Esophagus squamous epithelium (tissue), 4 donors: ENCODE measurements at regions not wholly inside any gene's neighbourhood (a gene's known extent, or its start where the extent isn't known, plus 50 kb on each side); places are given as distances from the start of the nearest gene placed in this dataset.

Experiments
- POLR2A ChIP-seq, 4 donors: fragments of 450-650 bp; IDR thresholded peaks; one replicate each; pipeline ENCODE4 v1.6.1; 2017; ENCODE audit warnings: antibody characterized with exemption in 4 of 4, mild to moderate bottlenecking in 4 of 4, moderate library complexity in 3 of 4
- TF ChIP-seq, protein P1 (sequence below), 6 experiments: fragments of 450-650 bp in 4 of 6; fragments of 200-600 bp in 2 of 6; sonication (generic) in 2 of 6; IDR thresholded peaks; one replicate each; pipeline ENCODE4 v1.5.1; 2016 to 2019; ENCODE audit warnings: antibody characterized with exemption in 6 of 6, mild to moderate bottlenecking in 4 of 6, moderate library complexity in 4 of 6

DNA sequence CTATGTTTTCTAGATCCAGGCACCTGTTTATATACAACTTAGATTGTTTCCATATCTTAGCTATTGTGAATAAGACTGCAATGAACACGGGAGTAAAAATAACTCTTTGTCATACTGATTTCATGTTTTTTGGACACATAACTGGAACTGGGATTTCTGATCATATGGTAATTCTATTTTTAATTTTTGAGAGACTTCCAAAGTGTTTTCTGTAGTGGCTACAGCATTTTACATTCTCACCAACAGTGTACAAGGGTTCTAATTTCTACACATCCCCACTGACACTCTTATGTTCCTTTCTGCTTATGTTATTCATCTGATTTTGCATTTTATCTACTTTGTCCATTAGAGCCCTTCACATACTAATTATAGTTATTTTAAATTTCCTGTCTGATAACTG lies 1152.9 kb downstream of the SLITRK1 start:
- TF ChIP-seq, protein P1, sequence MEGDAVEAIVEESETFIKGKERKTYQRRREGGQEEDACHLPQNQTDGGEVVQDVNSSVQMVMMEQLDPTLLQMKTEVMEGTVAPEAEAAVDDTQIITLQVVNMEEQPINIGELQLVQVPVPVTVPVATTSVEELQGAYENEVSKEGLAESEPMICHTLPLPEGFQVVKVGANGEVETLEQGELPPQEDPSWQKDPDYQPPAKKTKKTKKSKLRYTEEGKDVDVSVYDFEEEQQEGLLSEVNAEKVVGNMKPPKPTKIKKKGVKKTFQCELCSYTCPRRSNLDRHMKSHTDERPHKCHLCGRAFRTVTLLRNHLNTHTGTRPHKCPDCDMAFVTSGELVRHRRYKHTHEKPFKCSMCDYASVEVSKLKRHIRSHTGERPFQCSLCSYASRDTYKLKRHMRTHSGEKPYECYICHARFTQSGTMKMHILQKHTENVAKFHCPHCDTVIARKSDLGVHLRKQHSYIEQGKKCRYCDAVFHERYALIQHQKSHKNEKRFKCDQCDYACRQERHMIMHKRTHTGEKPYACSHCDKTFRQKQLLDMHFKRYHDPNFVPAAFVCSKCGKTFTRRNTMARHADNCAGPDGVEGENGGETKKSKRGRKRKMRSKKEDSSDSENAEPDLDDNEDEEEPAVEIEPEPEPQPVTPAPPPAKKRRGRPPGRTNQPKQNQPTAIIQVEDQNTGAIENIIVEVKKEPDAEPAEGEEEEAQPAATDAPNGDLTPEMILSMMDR (IDR thresholded peaks at IDR 0.05) = no peak
- TF ChIP-seq POLR2A (IDR thresholded peaks at IDR 0.05) = no peak
